B cell (primary cell): ENCODE measurements at regions not wholly inside any gene's neighbourhood (a gene's known extent, or its start where the extent isn't known, plus 50 kb on each side); places are given as distances from the start of the nearest gene placed in this dataset.
"Not testable (repeated sequence)": the region's sequence is repeated elsewhere in the genome, so short reads cannot be mapped to it uniquely, and the experiment has no call there.

Experiments
- CTCF ChIP-seq: fragments of 200-600 bp; IDR thresholded peaks from one replicate; pipeline ENCODE4 v1.8.0; 2022; ENCODE audit warnings: antibody characterized with exemption, mild to moderate bottlenecking
- EZH2 ChIP-seq: IDR thresholded peaks from 2 replicates; pipeline ENCODE4 v1.6.1; 2012; ENCODE audit warnings: borderline replicate concordance, low read depth, mild to moderate bottlenecking, moderate library complexity, low read length; ENCODE audit not compliant: insufficient read depth, poor library complexity, severe bottlenecking

GRCh38 chr17:22119751-22120150, 427.4 kb downstream of the KCNJ18 start:
- not testable (repeated sequence) for TF ChIP-seq CTCF, EZH2
